ENCODE measurements at regions not wholly inside any gene's neighbourhood (a gene's known extent, or its start where the extent isn't known, plus 50 kb on each side); places are given as distances from the start of the nearest gene placed in this dataset.

- in situ Hi-C loops (cut with MboI; ENCODE audit: low sequenced_read_pairs in 4 of 4) (no loop called here), intact Hi-C loops (cut with DNase I; ENCODE audit: low total_unique reads) (no loop called here)
- Histone ChIP-seq H3K36me3 (no peaks in the 10 kb centered on the region), H3K27me3 (no peaks in the 10 kb centered on the region), H3K4me3 (no peak overlapping the region), H3K9me3 (no peaks in the 10 kb centered on the region), H3K27ac (no peak overlapping the region), H3K4me1 (no peaks in the 10 kb centered on the region)
- no peak for ATAC-seq
- no peak for DNase-seq
- TF ChIP-seq CTCF (IDR thresholded peaks at IDR 0.05 in 4 of 5, conservative IDR thresholded peaks at IDR 0.05 in 1 of 5) (no peak), POLR2A (IDR thresholded peaks at IDR 0.05) (no peak)
Observed at GRCh38 chr2:128682266-128682665, 363.6 kb upstream of the HS6ST1 start.

GRCh38 chr2:128682729-128683284, 364.1 kb upstream of the HS6ST1 start:
- Histone ChIP-seq H3K27ac (no peak overlapping the region), H3K27me3 (no peaks in the 10 kb centered on the region), H3K4me3 (no peak overlapping the region), H3K9me3 (no peaks in the 10 kb centered on the region), H3K4me1 (no peaks in the 10 kb centered on the region), H3K36me3 (no peaks in the 10 kb centered on the region)
- DNase-seq (no peak), ATAC-seq (no peak)
- TF ChIP-seq POLR2A (IDR thresholded peaks at IDR 0.05) (no peak), CTCF (IDR thresholded peaks at IDR 0.05 in 4 of 5, conservative IDR thresholded peaks at IDR 0.05 in 1 of 5) (no peak)
- in situ Hi-C loops (cut with MboI; ENCODE audit: low sequenced_read_pairs in 4 of 4), result no loop called here
- intact Hi-C loops (cut with DNase I; ENCODE audit: low total_unique reads), result no loop called here

DNA sequence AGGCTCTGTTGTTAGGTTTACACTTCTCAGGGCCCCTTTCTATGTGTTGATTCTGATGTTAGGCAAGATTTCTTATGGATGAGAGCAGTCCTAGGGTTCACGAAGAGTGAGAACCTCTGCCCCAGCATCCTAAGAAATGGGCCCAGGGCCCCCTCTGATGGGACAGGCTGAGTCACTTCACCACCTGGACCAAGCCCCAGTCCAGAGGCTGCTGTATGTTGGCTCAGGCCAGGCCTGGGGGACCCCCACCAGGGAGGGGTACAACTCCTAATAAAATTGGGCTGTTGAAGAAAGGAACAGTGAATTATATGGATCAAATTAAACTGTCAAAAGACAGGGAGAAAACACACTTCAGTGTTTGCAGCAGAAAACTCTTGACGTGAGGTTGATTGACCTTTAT, 365.9 kb upstream of the HS6ST1 start:
- Histone ChIP-seq H3K4me1 (no peaks in the 10 kb centered on the region), H3K36me3 (no peaks in the 10 kb centered on the region), H3K4me3 (no peak overlapping the region), H3K27me3 (no peaks in the 10 kb centered on the region), H3K9me3 (no peaks in the 10 kb centered on the region), H3K27ac (no peak overlapping the region)
- in situ Hi-C loops (cut with MboI; ENCODE audit: low sequenced_read_pairs in 4 of 4), result no loop called here
- intact Hi-C loops (cut with DNase I; ENCODE audit: low total_unique reads), result no loop called here
- ATAC-seq (no peak), DNase-seq (no peak)
- TF ChIP-seq POLR2A (IDR thresholded peaks at IDR 0.05), result no peak
- no peak for TF ChIP-seq CTCF (IDR thresholded peaks at IDR 0.05 in 4 of 5, conservative IDR thresholded peaks at IDR 0.05 in 1 of 5)

GRCh38 chr2:128685841-128686496, 367.3 kb upstream of the HS6ST1 start:
- Histone ChIP-seq H3K4me1 (no peaks in the 10 kb centered on the region), H3K36me3 (no peaks in the 10 kb centered on the region), H3K27me3 (no peaks in the 10 kb centered on the region), H3K4me3 (no peak overlapping the region), H3K9me3 (no peaks in the 10 kb centered on the region), H3K27ac (no peak overlapping the region)
- in situ Hi-C loops (cut with MboI; ENCODE audit: low sequenced_read_pairs in 4 of 4) (no loop called here), intact Hi-C loops (cut with DNase I; ENCODE audit: low total_unique reads) (no loop called here)
- no peak for DNase-seq
- TF ChIP-seq CTCF (IDR thresholded peaks at IDR 0.05 in 4 of 5, conservative IDR thresholded peaks at IDR 0.05 in 1 of 5), result no peak
- TF ChIP-seq POLR2A (IDR thresholded peaks at IDR 0.05), result no peak
- no peak for ATAC-seq

- Histone ChIP-seq H3K4me1 (no peaks in the 10 kb centered on the region), H3K27ac (no peak overlapping the region), H3K4me3 (no peak overlapping the region), H3K27me3 (no peaks in the 10 kb centered on the region), H3K36me3 (no peaks in the 10 kb centered on the region), H3K9me3 (no peaks in the 10 kb centered on the region)
- DNase-seq, result no peak
- no peak for ATAC-seq
- TF ChIP-seq POLR2A (IDR thresholded peaks at IDR 0.05), result no peak
- no peak for TF ChIP-seq CTCF (IDR thresholded peaks at IDR 0.05 in 4 of 5, conservative IDR thresholded peaks at IDR 0.05 in 1 of 5)
- intact Hi-C loops (cut with DNase I; ENCODE audit: low total_unique reads) (no loop called here), in situ Hi-C loops (cut with MboI; ENCODE audit: low sequenced_read_pairs in 4 of 4) (no loop called here)
Observed at GRCh38 chr2:128686497-128686859, 367.8 kb upstream of the HS6ST1 start.
